Common myeloid progenitor, CD34-positive (primary cell): ENCODE measurements at regions not wholly inside any gene's neighbourhood (a gene's known extent, or its start where the extent isn't known, plus 50 kb on each side); places are given as distances from the start of the nearest gene placed in this dataset.
A peak's percentile ranks its signal among the peaks of the same experiment; 100 is the strongest.
"Not testable (repeated sequence)": the region's sequence is repeated elsewhere in the genome, so short reads cannot be mapped to it uniquely, and the experiment has no call there.

Experiments
- CTCF ChIA-PET: fragments of 350-600 bp; sonication (Branson Sonifier 250); formaldehyde crosslinking; loops from one replicate; lab custom pipeline; 2021; ENCODE audit warnings: antibody characterized with exemption; lab: Charles Lee
- POLR2A ChIA-PET: fragments of 350-600 bp; sonication (Branson Sonifier 250); formaldehyde crosslinking; loops from one replicate; lab custom pipeline; 2021; ENCODE audit warnings: antibody characterized with exemption; lab: Charles Lee
- DNase-seq, 3 donors: peaks; one replicate each; pipeline versions ENCODE4 v3.0.0 to v3.0.0-alpha.2; 2013
- H3K27ac ChIP-seq, 2 experiments: 1 replicate in 1 of 2; 2 replicates in 1 of 2; pipeline ENCODE4 v1.7.0; 2013; ENCODE audit warnings: inconsistent platforms in 2 of 2, low read length in 2 of 2, mild to moderate bottlenecking in 2 of 2, low read depth in 1 of 2, moderate library complexity in 1 of 2; ENCODE audit not compliant: severe bottlenecking in 2 of 2, insufficient read depth in 1 of 2, poor library complexity in 1 of 2
- H3K27me3 ChIP-seq, 5 experiments: replicated peaks in 2 of 5; 1 replicate in 3 of 5; 2 replicates in 2 of 5; pipeline versions ENCODE4 v1.6.1 to v1.7.0; 2013; ENCODE audit warnings: low read length in 4 of 5, mild to moderate bottlenecking in 2 of 5, moderate library complexity in 2 of 5, inconsistent platforms in 1 of 5; ENCODE audit not compliant: insufficient read depth in 5 of 5, control insufficient read depth in 4 of 5
- H3K36me3 ChIP-seq, 4 experiments: 1 replicate in 2 of 4; 2 replicates in 2 of 4; pipeline versions ENCODE4 v1.6.1 to v1.7.0; 2013; ENCODE audit warnings: low read length in 3 of 4, control low read depth in 1 of 4, mild to moderate bottlenecking in 1 of 4; ENCODE audit not compliant: control insufficient read depth in 4 of 4, insufficient read depth in 4 of 4
- H3K4me1 ChIP-seq, 4 experiments: 1 replicate in 3 of 4; 2 replicates in 1 of 4; pipeline versions ENCODE4 v1.6.1 to v1.7.1; 2013; ENCODE audit warnings: low read length in 3 of 4, mild to moderate bottlenecking in 3 of 4, control low read depth in 1 of 4, inconsistent platforms in 1 of 4, moderate library complexity in 1 of 4; ENCODE audit not compliant: control insufficient read depth in 4 of 4, insufficient read depth in 4 of 4; ENCODE audit errors: control extremely low read depth in 1 of 4
- H3K4me3 ChIP-seq, 7 experiments: 1 replicate in 4 of 7; 2 replicates in 3 of 7; pipeline versions ENCODE4 v1.5.1 to v1.7.0; 2013; ENCODE audit warnings: mild to moderate bottlenecking in 7 of 7, low read length in 6 of 7, moderate library complexity in 6 of 7, inconsistent platforms in 2 of 7, low read depth in 2 of 7, control low read depth in 1 of 7; ENCODE audit not compliant: insufficient read depth in 4 of 7, control insufficient read depth in 1 of 7; ENCODE audit errors: extremely low read depth in 1 of 7
- H3K9me3 ChIP-seq, 5 experiments: 1 replicate in 4 of 5; 2 replicates in 1 of 5; pipeline versions ENCODE4 v1.6.1 to v1.7.1; 2013; ENCODE audit warnings: low read length in 4 of 5, mild to moderate bottlenecking in 2 of 5, inconsistent platforms in 1 of 5, low read depth in 1 of 5, moderate library complexity in 1 of 5; ENCODE audit not compliant: control insufficient read depth in 4 of 5, insufficient read depth in 2 of 5; ENCODE audit errors: control extremely low read depth in 1 of 5
- WGBS: methylation state at CpG from one replicate; pipeline ENCODE4 v1.1.5; 2013; ENCODE audit not compliant: insufficient coverage; 5-methylcytosine and 5-hydroxymethylcytosine counted together

DNA sequence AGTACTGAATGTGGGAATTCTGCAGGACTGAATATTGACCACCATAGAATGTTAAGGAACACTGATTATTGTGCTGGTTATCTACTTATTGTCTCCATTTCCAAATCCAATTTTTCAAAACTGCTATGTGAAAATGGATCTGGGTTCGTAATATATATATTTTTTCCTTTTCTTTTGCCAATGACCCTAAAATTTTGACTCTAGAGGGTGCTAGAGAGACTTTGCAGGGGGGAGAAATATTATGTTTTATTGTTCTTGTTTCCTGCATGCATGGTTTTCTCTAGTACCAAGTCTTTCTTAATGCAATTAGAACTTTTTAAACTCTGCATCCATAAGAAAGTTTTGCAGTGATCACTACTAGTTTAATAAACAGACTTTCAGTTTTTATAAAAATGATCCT is 1256.9 kb downstream of the BRINP3 start:
- H3K9me3 ChIP-seq, result no peaks in the 10 kb centered on the region
- WGBS, result no CpG with 5 or more reads among the region's 1 CpG

DNA sequence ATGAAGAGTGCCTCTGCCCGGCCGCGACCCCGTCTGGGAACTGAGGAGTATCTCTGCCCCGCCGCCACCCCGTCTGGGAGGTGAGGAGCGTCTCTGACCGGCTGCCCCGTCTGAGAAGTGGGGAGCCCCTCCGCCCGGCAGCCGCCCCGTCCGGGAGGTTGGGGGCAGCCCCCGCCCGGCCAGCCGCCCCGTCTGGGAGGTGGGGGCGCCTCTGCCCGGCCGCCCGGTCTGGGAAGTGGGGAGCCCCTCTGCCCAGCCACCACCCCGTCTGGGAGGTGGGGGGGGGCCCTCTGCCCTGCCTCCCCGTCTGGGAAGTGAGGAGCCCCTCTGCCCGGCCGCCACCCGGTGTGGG is 1251.9 kb downstream of the BRINP3 start:
- WGBS, result over 99% methylated on average over 17 of the region's 28 CpGs
- CTCF ChIA-PET, POLR2A ChIA-PET, H3K27me3 ChIP-seq, DNase-seq, H3K4me3 ChIP-seq, H3K4me1 ChIP-seq, H3K27ac ChIP-seq, H3K36me3 ChIP-seq, H3K9me3 ChIP-seq: not testable (repeated sequence)

More for the DNA sequence above, 1256.9 kb downstream of the BRINP3 start:
- CTCF ChIA-PET, result no interaction called here
- no peaks in the 10 kb centered on the region for H3K4me1 ChIP-seq
- no peak for DNase-seq
- no peak overlapping the region for H3K4me3 ChIP-seq
- no peak overlapping the region for H3K27ac ChIP-seq
- POLR2A ChIA-PET, result no interaction called here
- no peaks in the 10 kb centered on the region for H3K36me3 ChIP-seq
- H3K27me3 ChIP-seq, result no peaks in the 10 kb centered on the region

DNA sequence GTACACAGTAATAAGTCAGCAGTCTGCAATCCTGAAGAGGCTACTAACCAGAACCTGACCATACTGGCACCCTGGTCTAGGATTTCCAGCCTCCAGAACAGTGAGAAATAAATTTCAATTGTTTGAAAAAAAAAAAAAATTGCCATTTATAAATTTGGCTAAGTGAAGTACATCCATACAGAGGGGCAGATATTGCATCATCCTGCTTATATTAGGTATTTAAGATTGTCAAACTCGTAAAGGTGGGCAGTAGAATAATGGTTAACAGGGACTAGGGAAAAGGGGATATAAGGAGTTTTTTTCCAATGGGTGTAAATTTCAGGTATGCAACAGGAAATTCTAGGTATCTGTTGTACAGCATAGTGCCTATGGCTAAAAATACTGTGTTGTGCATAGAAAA is 1250.9 kb downstream of the BRINP3 start:
- 100% methylated on average over 1 of the region's 1 CpG for WGBS
- ChIA-PET POLR2A (no interaction called here), CTCF (no interaction called here)
- H3K4me3 ChIP-seq, result no peak overlapping the region
- no peaks in the 10 kb centered on the region for H3K27me3 ChIP-seq
- no peak overlapping the region for H3K27ac ChIP-seq
- H3K9me3 ChIP-seq, result no peaks in the 10 kb centered on the region
- no peaks in the 10 kb centered on the region for H3K4me1 ChIP-seq
- no peak for DNase-seq
- H3K36me3 ChIP-seq, result no peaks in the 10 kb centered on the region

DNA sequence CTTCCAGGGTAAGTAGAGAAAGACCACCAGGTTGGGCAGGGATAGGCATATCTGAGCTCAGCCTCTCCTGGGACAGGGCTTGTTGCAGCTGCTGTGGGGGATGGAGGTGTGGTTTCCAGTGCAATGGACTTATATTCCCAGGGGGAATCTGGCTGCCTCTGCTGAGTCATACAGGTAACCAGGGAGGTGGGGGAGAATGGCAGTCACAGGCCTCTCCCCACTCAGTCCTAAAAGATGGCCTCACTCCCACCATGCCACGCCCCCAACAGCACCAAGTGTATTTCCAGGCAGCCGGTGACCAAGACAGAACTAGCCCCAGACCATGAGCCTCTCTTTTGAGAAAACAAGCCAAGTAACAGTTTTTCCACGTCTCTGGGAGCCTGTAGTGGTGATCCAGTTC is 1240.7 kb downstream of the BRINP3 start:
- H3K4me3 ChIP-seq, result no peak overlapping the region
- 73% methylated on average over 1 of the region's 3 CpGs for WGBS
- CTCF ChIA-PET, result no interaction called here

DNA sequence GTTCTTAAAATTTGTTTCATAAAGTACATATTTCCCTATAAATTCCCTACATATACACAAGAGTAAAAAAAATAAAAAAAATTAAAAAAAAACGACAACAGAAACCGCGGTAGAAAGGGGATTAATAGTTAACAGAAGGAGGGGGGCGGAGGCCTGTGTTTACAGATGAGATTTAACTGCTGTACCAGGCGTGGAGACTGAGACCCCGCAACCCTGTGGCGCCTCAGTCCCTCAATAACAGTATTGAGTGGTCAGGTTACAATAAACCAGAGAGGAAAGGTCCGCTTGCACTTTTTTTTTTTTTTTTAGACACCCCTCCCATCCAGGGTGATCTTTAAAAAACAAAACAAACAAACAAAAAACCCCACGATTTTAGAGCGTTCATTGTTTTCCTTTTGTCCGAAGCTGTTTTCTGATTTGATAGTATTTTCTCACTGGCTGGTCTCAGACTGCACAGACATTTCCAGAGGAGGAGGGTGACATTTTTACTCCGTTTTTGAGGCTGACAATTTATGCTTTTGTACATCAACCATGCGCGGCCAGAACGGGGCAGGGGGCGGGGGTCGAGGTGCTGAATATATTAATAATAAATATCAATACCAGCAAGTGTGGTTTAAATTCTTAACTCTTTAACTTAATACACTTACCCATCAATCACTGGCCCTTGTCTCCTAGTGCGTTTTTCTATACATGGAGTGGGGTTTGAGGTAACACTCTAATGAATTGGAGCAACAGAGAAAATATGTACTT is 1223.9 kb downstream of the BRINP3 start:
- CTCF ChIA-PET, result no interaction called here
- WGBS, result 100% methylated on average over 4 of the region's 18 CpGs
- Histone ChIP-seq H3K9me3 (peaks cover 0 to 2% (median 0%) of the 10 kb centered on the region in 5 experiments), H3K4me3 (no peak overlapping the region), H3K4me1 (no peaks in the 10 kb centered on the region), H3K36me3 (no peaks in the 10 kb centered on the region), H3K27ac (no peak overlapping the region), H3K27me3 (no peaks in the 10 kb centered on the region)
- no peak for DNase-seq
- POLR2A ChIA-PET, result no interaction called here

More for the DNA sequence above, 1240.7 kb downstream of the BRINP3 start:
- Histone ChIP-seq H3K27me3 (no peaks in the 10 kb centered on the region), H3K27ac (no peak overlapping the region), H3K4me1 (no peaks in the 10 kb centered on the region), H3K36me3 (no peaks in the 10 kb centered on the region), H3K9me3 (no peaks in the 10 kb centered on the region)
- POLR2A ChIA-PET, result no interaction called here
- DNase-seq, result no peak

DNA sequence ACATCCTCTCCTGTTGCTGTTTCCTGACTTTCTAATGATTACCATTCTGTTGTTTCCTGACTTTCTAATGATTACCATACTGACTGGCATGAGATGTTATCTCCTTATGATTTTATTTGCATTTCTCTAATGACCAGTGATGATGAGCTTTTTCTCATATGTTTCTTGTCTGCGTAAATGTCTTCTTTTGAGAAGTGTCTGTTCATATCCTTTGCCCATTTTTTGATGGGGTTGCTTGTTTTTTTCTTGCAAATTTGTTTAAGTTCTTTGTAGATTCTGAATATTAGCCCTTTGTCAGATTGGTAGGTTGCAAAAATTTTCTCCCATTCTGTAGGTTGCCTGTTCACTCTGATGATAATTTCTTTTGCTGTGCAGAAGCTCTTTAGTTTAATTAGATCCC is 1216.5 kb downstream of the BRINP3 start:
- H3K4me3 ChIP-seq, DNase-seq, POLR2A ChIA-PET, CTCF ChIA-PET, H3K27me3 ChIP-seq, H3K27ac ChIP-seq, H3K36me3 ChIP-seq, H3K4me1 ChIP-seq, H3K9me3 ChIP-seq: not testable (repeated sequence)
- no CpG with 5 or more reads among the region's 1 CpG for WGBS

DNA sequence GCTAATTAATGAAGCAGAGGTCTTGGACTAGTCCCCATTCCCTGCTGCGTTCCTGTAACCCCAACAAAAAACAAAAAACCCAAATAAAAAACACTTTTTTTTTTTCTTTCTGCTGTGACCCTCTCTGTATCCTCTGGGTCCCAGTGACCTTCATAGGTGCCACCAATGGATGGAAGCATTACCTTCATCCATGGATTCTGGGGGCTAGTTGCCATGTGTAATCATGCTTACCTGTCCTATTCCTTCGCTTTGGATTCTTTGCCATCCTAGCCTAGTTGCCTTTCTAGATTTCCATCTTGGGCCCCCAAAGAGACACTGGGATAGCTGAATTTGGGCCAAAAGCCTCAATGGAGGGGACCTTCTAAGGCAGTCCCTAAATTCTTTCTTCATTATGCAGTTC is 1208.7 kb downstream of the BRINP3 start:
- POLR2A ChIA-PET, result no interaction called here
- H3K4me1 ChIP-seq, result no peaks in the 10 kb centered on the region
- no peaks in the 10 kb centered on the region for H3K27me3 ChIP-seq
- H3K36me3 ChIP-seq, result no peaks in the 10 kb centered on the region
- CTCF ChIA-PET, result interaction anchor here (0.6 kb wide), 1 partner anchor 70 kb away, joined by 3 read pairs; no protein-coding TSS in a partner anchor
- 89% methylated on average over 2 of the region's 2 CpGs for WGBS
- H3K9me3 ChIP-seq, result peaks cover 3 to 19% (median 10%) of the 10 kb centered on the region in 5 experiments
- no peak overlapping the region for H3K27ac ChIP-seq
- DNase-seq, result peak; percentile 1 to 16 (median 4)
- H3K4me3 ChIP-seq, result no peak overlapping the region
